ENCODE measurements at regions not wholly inside any gene's neighbourhood (a gene's known extent, or its start where the extent isn't known, plus 50 kb on each side); places are given as distances from the start of the nearest gene placed in this dataset.

DNA sequence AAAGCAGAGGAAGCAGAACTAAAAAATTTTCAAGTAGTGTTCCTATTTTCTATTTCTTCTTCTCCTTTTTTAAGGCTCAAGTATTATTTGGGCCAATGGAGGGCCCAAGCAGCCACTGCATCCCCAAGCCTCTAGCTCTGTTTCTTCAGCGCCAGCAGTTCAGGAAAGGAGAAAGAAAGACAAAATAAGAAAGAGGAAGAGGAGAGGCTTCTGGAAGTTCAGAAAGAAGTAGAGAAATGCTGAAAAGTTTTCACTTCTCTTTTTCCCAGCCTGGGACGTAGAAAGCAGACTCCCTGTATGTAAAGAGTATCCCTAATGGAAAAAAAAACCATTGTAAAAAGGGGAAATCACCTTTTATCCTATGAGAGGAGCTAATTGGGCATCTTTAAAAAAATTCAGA lies 165.5 kb upstream of the KLF12 start:
- TF ChIP-seq, protein P1, sequence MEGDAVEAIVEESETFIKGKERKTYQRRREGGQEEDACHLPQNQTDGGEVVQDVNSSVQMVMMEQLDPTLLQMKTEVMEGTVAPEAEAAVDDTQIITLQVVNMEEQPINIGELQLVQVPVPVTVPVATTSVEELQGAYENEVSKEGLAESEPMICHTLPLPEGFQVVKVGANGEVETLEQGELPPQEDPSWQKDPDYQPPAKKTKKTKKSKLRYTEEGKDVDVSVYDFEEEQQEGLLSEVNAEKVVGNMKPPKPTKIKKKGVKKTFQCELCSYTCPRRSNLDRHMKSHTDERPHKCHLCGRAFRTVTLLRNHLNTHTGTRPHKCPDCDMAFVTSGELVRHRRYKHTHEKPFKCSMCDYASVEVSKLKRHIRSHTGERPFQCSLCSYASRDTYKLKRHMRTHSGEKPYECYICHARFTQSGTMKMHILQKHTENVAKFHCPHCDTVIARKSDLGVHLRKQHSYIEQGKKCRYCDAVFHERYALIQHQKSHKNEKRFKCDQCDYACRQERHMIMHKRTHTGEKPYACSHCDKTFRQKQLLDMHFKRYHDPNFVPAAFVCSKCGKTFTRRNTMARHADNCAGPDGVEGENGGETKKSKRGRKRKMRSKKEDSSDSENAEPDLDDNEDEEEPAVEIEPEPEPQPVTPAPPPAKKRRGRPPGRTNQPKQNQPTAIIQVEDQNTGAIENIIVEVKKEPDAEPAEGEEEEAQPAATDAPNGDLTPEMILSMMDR (IDR thresholded peaks at IDR 0.05; ENCODE audit: low read depth, low read length) = no peak
- TF ChIP-seq, protein P2, sequence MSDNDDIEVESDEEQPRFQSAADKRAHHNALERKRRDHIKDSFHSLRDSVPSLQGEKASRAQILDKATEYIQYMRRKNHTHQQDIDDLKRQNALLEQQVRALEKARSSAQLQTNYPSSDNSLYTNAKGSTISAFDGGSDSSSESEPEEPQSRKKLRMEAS (IDR thresholded peaks at IDR 0.05; ENCODE audit: low read depth, low read length) = no peak
- TF ChIP-seq POLR2A (IDR thresholded peaks at IDR 0.05; ENCODE audit: extremely low read depth, insufficient read length) = no peak

All from NB4 (cell line).